Neural cell (in vitro differentiated cells): ENCODE measurements at regions not wholly inside any gene's neighbourhood (a gene's known extent, or its start where the extent isn't known, plus 50 kb on each side); places are given as distances from the start of the nearest gene placed in this dataset.

ENCODE experiments used
- EP300 ChIP-seq: fragments of 450-650 bp; conservative IDR thresholded peaks from 2 replicates; pipeline ENCODE4 v1.6.1; 2014; ENCODE audit warnings: antibody characterized with exemption, mild to moderate bottlenecking, moderate library complexity; ENCODE audit not compliant: poor library complexity, severe bottlenecking
- POLR2AphosphoS5 ChIP-seq: IDR thresholded peaks from 2 replicates; pipeline ENCODE4 v1.6.1; 2012
- RAD21 ChIP-seq: fragments of 450-650 bp; conservative IDR thresholded peaks from 2 replicates; pipeline ENCODE4 v1.6.1; 2014; ENCODE audit warnings: antibody characterized with exemption, mild to moderate bottlenecking, moderate library complexity
- TF ChIP-seq, protein P1 (sequence below): fragments of 450-650 bp; IDR thresholded peaks from 2 replicates; pipeline ENCODE4 v1.5.1; 2014; ENCODE audit warnings: antibody characterized with exemption, mild to moderate bottlenecking, moderate library complexity; ENCODE audit not compliant: poor library complexity, severe bottlenecking

- TF ChIP-seq, protein P1, sequence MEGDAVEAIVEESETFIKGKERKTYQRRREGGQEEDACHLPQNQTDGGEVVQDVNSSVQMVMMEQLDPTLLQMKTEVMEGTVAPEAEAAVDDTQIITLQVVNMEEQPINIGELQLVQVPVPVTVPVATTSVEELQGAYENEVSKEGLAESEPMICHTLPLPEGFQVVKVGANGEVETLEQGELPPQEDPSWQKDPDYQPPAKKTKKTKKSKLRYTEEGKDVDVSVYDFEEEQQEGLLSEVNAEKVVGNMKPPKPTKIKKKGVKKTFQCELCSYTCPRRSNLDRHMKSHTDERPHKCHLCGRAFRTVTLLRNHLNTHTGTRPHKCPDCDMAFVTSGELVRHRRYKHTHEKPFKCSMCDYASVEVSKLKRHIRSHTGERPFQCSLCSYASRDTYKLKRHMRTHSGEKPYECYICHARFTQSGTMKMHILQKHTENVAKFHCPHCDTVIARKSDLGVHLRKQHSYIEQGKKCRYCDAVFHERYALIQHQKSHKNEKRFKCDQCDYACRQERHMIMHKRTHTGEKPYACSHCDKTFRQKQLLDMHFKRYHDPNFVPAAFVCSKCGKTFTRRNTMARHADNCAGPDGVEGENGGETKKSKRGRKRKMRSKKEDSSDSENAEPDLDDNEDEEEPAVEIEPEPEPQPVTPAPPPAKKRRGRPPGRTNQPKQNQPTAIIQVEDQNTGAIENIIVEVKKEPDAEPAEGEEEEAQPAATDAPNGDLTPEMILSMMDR, result no peak
- TF ChIP-seq RAD21 (no peak), EP300 (no peak), POLR2AphosphoS5 (no peak)
Measured at GRCh38 chr4:125843947-125844346, 529.2 kb downstream of the FAT4 start.
